ENCODE measurements at regions not wholly inside any gene's neighbourhood (a gene's known extent, or its start where the extent isn't known, plus 50 kb on each side); places are given as distances from the start of the nearest gene placed in this dataset.
"Not testable (repeated sequence)": the region's sequence is repeated elsewhere in the genome, so short reads cannot be mapped to it uniquely, and the experiment has no call there.

- ChIA-PET CTCF (no interaction called here), POLR2A (no interaction called here)
- DNase-seq: no peak
- Mint-ChIP-seq H3K4me1 (no peaks in the 10 kb centered on the region), H3K4me3 (no peak overlapping the region), H3K36me3 (ENCODE audit: low read depth) (no peaks in the 10 kb centered on the region), H3K9me3 (no peaks in the 10 kb centered on the region), H3K27ac (no peak overlapping the region), H3K27me3 (no peaks in the 10 kb centered on the region)
Measured at GRCh38 chr7:79683185-79683890, 229.9 kb upstream of the MAGI2 start.

- H3K4me1 Mint-ChIP-seq: no peaks in the 10 kb centered on the region
- DNase-seq: no peak
- POLR2A ChIA-PET: no interaction called here
- H3K36me3 Mint-ChIP-seq (ENCODE audit: low read depth): no peaks in the 10 kb centered on the region
- H3K27me3 Mint-ChIP-seq: no peaks in the 10 kb centered on the region
- H3K27ac Mint-ChIP-seq: no peak overlapping the region
- CTCF ChIA-PET: no interaction called here
- H3K4me3 Mint-ChIP-seq: no peak overlapping the region
- H3K9me3 Mint-ChIP-seq: no peaks in the 10 kb centered on the region
Measured at GRCh38 chr7:79681454-79681853, 228.0 kb upstream of the MAGI2 start.

- CTCF ChIA-PET: no interaction called here
- no peak overlapping the region for H3K27ac Mint-ChIP-seq
- DNase-seq: no peak
- POLR2A ChIA-PET: no interaction called here
- no peaks in the 10 kb centered on the region for H3K27me3 Mint-ChIP-seq
- peaks cover 2% of the 10 kb centered on the region for H3K9me3 Mint-ChIP-seq
- no peak overlapping the region for H3K4me3 Mint-ChIP-seq
- no peaks in the 10 kb centered on the region for H3K4me1 Mint-ChIP-seq
- no peaks in the 10 kb centered on the region for H3K36me3 Mint-ChIP-seq (ENCODE audit: low read depth)
Measured at GRCh38 chr7:79673969-79674368, 220.5 kb upstream of the MAGI2 start.

- Mint-ChIP-seq H3K4me3 (no peak overlapping the region), H3K27me3 (no peaks in the 10 kb centered on the region), H3K36me3 (ENCODE audit: low read depth) (no peaks in the 10 kb centered on the region), H3K4me1 (no peaks in the 10 kb centered on the region), H3K27ac (no peak overlapping the region), H3K9me3 (peaks cover 2% of the 10 kb centered on the region)
- CTCF ChIA-PET: no interaction called here
- POLR2A ChIA-PET: no interaction called here
- DNase-seq: no peak
Measured at GRCh38 chr7:79673421-79673820, 220.0 kb upstream of the MAGI2 start.

- Mint-ChIP-seq H3K4me3 (no peak overlapping the region), H3K9me3 (peaks cover 2% of the 10 kb centered on the region), H3K4me1 (no peaks in the 10 kb centered on the region), H3K27ac (no peak overlapping the region), H3K36me3 (ENCODE audit: low read depth) (no peaks in the 10 kb centered on the region), H3K27me3 (no peaks in the 10 kb centered on the region)
- ChIA-PET POLR2A (no interaction called here), CTCF (no interaction called here)
- DNase-seq: no peak
Measured at GRCh38 chr7:79668292-79668691, 214.8 kb upstream of the MAGI2 start.

- no peak overlapping the region for H3K4me3 Mint-ChIP-seq
- no peaks in the 10 kb centered on the region for H3K27me3 Mint-ChIP-seq
- peaks cover 2% of the 10 kb centered on the region for H3K9me3 Mint-ChIP-seq
- no peaks in the 10 kb centered on the region for H3K4me1 Mint-ChIP-seq
- no peaks in the 10 kb centered on the region for H3K36me3 Mint-ChIP-seq (ENCODE audit: low read depth)
- ChIA-PET CTCF (no interaction called here), POLR2A (no interaction called here)
- no peak for DNase-seq
- no peak overlapping the region for H3K27ac Mint-ChIP-seq
Measured at GRCh38 chr7:79666472-79666871, 213.0 kb upstream of the MAGI2 start.

GRCh38 chr7:79664884-79665676, 211.6 kb upstream of the MAGI2 start:
- ChIA-PET CTCF (no interaction called here), POLR2A (no interaction called here)
- H3K9me3 Mint-ChIP-seq: no peaks in the 10 kb centered on the region
- no peaks in the 10 kb centered on the region for H3K27me3 Mint-ChIP-seq
- H3K4me3 Mint-ChIP-seq: no peak overlapping the region
- no peaks in the 10 kb centered on the region for H3K4me1 Mint-ChIP-seq
- H3K27ac Mint-ChIP-seq: no peak overlapping the region
- H3K36me3 Mint-ChIP-seq (ENCODE audit: low read depth): no peaks in the 10 kb centered on the region
- no peak for DNase-seq

GRCh38 chr7:79658304-79658703, 204.8 kb upstream of the MAGI2 start:
- DNase-seq: no peak

GRCh38 chr7:79653136-79653631, 199.7 kb upstream of the MAGI2 start:
- DNase-seq: no peak
- H3K27me3 Mint-ChIP-seq: no peaks in the 10 kb centered on the region
- H3K4me3 Mint-ChIP-seq: no peak overlapping the region
- H3K4me1 Mint-ChIP-seq: no peaks in the 10 kb centered on the region
- POLR2A ChIA-PET: no interaction called here
- H3K27ac Mint-ChIP-seq: no peak overlapping the region
- H3K36me3 Mint-ChIP-seq (ENCODE audit: low read depth): no peaks in the 10 kb centered on the region
- CTCF ChIA-PET: no interaction called here
- H3K9me3 Mint-ChIP-seq: no peaks in the 10 kb centered on the region

More at GRCh38 chr7:79658304-79658703, 204.8 kb upstream of the MAGI2 start:
- CTCF ChIA-PET: no interaction called here
- H3K9me3 Mint-ChIP-seq: no peaks in the 10 kb centered on the region
- no peaks in the 10 kb centered on the region for H3K4me1 Mint-ChIP-seq
- no peaks in the 10 kb centered on the region for H3K36me3 Mint-ChIP-seq (ENCODE audit: low read depth)
- H3K4me3 Mint-ChIP-seq: no peak overlapping the region
- no peaks in the 10 kb centered on the region for H3K27me3 Mint-ChIP-seq
- no peak overlapping the region for H3K27ac Mint-ChIP-seq
- POLR2A ChIA-PET: no interaction called here

- H3K36me3 Mint-ChIP-seq (ENCODE audit: low read depth): no peaks in the 10 kb centered on the region
- no peaks in the 10 kb centered on the region for H3K9me3 Mint-ChIP-seq
- no peak overlapping the region for H3K4me3 Mint-ChIP-seq
- H3K27me3 Mint-ChIP-seq: no peaks in the 10 kb centered on the region
- ChIA-PET CTCF (no interaction called here), POLR2A (no interaction called here)
- H3K4me1 Mint-ChIP-seq: no peaks in the 10 kb centered on the region
- DNase-seq: no peak
- H3K27ac Mint-ChIP-seq: no peak overlapping the region
Measured at GRCh38 chr7:79652619-79653018, 199.2 kb upstream of the MAGI2 start.

GRCh38 chr7:79647711-79648110, 194.2 kb upstream of the MAGI2 start:
- POLR2A ChIA-PET: no interaction called here
- H3K27ac Mint-ChIP-seq: no peak overlapping the region
- no peak overlapping the region for H3K4me3 Mint-ChIP-seq
- no peaks in the 10 kb centered on the region for H3K9me3 Mint-ChIP-seq
- no peaks in the 10 kb centered on the region for H3K4me1 Mint-ChIP-seq
- no peaks in the 10 kb centered on the region for H3K27me3 Mint-ChIP-seq
- CTCF ChIA-PET: no interaction called here
- DNase-seq: no peak
- H3K36me3 Mint-ChIP-seq (ENCODE audit: low read depth): no peaks in the 10 kb centered on the region

GRCh38 chr7:79646278-79646677, 192.8 kb upstream of the MAGI2 start:
- DNase-seq: no peak
- ChIA-PET CTCF (no interaction called here), POLR2A (no interaction called here)
- Mint-ChIP-seq H3K27ac (no peak overlapping the region), H3K27me3 (no peaks in the 10 kb centered on the region), H3K4me3 (no peak overlapping the region), H3K4me1 (no peaks in the 10 kb centered on the region), H3K9me3 (no peaks in the 10 kb centered on the region), H3K36me3 (ENCODE audit: low read depth) (no peaks in the 10 kb centered on the region)

- ChIA-PET CTCF (no interaction called here), POLR2A (no interaction called here)
- Mint-ChIP-seq H3K4me1 (no peaks in the 10 kb centered on the region), H3K36me3 (ENCODE audit: low read depth) (no peaks in the 10 kb centered on the region), H3K4me3 (no peak overlapping the region), H3K9me3 (no peaks in the 10 kb centered on the region), H3K27me3 (no peaks in the 10 kb centered on the region), H3K27ac (no peak overlapping the region)
- DNase-seq: no peak
Measured at GRCh38 chr7:79636849-79637248, 183.4 kb upstream of the MAGI2 start.

GRCh38 chr7:79625921-79626320, 172.5 kb upstream of the MAGI2 start:
- H3K9me3 Mint-ChIP-seq; DNase-seq; H3K27ac Mint-ChIP-seq; CTCF ChIA-PET; POLR2A ChIA-PET; H3K4me3 Mint-ChIP-seq; H3K36me3 Mint-ChIP-seq (ENCODE audit: low read depth); H3K27me3 Mint-ChIP-seq; H3K4me1 Mint-ChIP-seq: not testable (repeated sequence)

Data from activated CD4-positive, alpha-beta T cell treated with anti-CD3 and anti-CD28 coated beads, Interleukin-2, amount 10 ng/mL, durations not matched to agents 7 days and 5 days (primary cell).